HUDEP-2 (cell line): ENCODE measurements at regions not wholly inside any gene's neighbourhood (a gene's known extent, or its start where the extent isn't known, plus 50 kb on each side); places are given as distances from the start of the nearest gene placed in this dataset.

Experiments used
- DNase-seq, 76 experiments: peaks; one replicate each; lab custom pipeline; 2025; ENCODE audit not compliant: unreplicated experiment in 76 of 76; lab: John Stamatoyannopoulos, UW

DNA sequence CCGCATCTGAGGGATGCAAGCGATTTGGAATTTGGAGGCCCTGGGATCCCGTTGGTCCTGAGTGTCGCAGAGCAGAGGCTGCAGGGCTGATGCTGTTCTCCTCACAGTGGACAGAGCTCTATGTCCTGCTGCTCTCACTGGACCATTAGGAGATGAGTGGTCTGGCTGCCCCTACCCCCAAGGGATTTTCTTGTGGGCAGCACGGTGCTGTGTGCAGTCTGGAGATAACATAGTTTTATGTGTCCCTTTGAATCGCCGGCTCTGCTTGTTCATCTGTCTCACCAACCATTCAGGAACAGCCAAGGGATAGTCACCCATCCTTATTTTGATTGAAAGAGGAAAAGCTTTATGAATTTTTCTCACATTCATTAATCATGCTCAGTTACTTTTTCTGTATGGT is 49.9 kb downstream of the CHRM3 start:
- DNase-seq: no peak

DNA sequence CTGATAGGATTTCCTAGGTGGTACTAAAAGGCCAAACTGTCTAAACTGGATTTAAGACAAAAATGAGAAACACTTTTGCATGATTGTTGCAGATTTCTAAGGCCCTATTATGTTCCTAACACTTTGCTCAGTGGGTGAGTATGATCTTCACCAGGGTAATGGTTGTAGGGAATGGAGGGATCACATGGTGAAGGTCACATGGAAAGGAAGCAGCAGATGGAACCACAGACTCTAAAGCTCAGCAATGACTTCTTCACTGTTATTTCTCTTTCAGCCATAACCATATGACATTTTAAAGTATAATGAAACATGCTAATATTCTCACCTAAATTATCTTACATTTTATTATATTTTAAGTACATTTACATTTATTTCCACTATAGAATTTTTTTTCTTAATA is 51.5 kb downstream of the CHRM3 start:
- DNase-seq: no peak

- DNase-seq: no peak
Measured at GRCh38 chr1:239438891-239439290, 52.5 kb downstream of the CHRM3 start.

DNA sequence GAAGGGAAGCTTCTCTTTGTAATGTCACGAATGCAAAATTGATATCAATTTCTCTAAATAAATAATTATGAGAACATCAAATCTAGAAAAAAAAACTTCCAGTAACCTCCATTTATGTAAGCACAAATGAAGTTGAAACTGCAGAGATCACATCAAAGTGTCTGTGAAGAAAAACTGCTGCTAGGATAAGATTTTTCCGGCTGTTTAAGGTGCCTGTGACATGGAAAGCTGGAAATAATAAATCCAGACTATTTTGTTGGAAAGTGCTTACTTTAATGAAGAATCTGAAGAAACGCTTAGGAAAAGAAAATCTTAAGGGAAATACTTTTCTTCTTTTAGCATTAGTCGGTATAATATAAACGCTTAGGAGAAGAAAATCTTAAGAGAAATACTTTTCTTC is 57.0 kb downstream of the CHRM3 start:
- DNase-seq: no peak

DNA sequence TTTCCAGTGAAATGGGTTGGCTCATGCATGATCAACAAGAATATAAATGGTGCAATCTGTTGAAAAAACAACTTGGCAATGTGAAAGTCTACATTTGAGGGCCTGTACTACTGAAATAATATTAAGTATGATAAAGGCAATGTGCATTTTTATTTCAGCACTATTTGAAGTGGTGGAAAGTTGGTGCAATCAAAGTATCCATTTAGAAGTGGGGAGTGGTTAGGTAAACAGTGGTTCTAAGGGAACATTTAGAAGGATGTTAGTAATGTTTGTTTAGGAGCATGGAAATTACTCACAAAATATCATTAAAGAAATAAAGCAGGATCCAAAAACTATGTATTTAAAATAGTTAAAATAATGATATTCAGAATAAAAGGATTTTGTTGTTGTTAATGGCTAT is 60.2 kb downstream of the CHRM3 start:
- no peak for DNase-seq

GRCh38 chr1:239448911-239449310 is 62.5 kb downstream of the CHRM3 start:
- no peak for DNase-seq

DNA sequence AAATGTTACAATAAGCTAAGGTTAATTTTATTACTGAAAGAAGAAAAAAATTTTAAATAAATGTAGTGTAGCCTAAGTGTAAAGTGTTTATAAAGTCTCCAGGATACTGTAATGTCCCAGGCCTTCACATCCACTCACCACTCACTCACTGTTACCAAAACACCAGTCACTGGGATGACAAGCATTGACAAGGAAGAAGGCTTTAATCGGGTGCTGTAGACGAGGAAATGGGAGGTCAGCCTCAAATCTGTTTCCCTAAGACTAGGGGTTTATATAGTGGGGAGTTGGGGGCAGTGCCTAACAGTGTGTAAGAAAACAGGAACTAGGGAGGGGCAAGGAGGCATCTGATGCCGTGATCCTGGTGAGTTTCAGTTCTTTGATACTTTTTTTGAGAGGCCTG is 69.4 kb downstream of the CHRM3 start:
- no peak for DNase-seq

- DNase-seq: no peak
Measured at GRCh38 chr1:239456788-239457187, 70.4 kb downstream of the CHRM3 start.

DNA sequence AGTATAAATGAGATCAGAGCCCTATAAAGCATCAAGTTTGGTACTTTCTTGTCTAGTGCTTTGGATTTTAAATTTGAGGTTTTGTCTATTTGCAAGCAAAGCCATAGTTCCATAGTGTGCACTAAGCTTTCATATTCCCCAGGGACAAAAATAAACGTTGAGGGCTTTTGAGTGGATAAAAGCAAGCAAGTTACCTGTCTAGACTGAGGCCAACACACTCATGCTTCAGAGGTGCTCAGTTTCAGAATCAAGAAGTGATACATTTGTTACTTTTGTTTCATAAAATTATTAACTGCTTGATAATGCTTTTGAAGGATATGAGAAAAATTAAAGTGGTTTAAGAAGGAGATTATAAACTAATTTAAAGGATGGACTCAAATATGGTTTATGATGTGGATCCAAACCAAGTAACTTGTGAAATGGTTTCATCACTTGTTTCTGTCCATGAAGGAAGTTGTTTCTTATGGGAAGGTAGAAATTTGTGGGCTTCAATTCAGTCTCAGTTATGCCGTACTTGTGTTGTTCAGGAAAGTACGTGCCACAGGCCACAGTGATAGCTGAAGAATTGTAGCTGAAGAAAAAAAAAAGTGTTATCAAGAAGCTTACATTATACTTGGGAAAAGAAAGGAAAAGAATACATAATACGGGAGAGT is 71.2 kb downstream of the CHRM3 start:
- DNase-seq: no peak

GRCh38 chr1:239458144-239458500 is 71.8 kb downstream of the CHRM3 start:
- no peak for DNase-seq

DNA sequence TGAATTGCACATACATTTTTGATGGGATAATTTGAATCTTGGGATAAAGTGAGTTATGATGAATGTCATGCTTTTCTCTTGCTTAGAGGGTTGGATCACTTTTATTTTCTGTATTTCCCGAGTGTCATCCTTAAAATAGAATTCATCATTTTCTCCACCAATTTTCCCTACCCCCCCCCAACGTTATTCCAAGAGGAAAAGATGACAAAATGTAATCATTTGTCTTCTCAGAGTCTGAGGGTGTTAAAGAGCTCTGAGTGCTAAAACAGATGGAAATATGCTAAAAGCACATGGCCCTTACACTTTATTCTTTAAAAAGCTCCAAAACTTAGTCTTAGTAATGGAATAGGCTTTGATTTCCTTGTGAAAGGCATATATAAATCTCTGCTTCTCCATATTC is 81.4 kb downstream of the CHRM3 start:
- DNase-seq: no peak

DNA sequence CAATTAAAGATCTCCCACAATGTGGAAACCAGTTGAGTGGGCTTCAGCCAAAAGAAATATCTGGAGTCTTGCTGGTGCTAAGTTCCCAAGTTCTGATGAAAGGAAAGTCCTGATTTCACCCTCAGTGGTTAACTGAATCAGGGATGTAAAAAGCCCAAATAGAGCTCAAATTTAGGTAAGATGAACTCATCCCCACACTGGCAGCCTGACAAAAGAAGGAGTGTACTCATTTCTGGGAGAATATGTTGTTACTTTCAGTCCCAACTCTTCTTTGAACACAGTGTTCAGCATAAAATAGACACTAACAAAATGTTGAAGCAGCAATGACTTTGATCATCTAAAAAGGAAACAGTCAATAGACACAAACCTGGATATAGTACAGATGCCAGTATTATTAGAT is 91.7 kb downstream of the CHRM3 start:
- no peak for DNase-seq

GRCh38 chr1:239483391-239483790 is 97.0 kb downstream of the CHRM3 start:
- DNase-seq: no peak

- no peak for DNase-seq
Measured at GRCh38 chr1:239493811-239494414, 107.5 kb downstream of the CHRM3 start.

DNA sequence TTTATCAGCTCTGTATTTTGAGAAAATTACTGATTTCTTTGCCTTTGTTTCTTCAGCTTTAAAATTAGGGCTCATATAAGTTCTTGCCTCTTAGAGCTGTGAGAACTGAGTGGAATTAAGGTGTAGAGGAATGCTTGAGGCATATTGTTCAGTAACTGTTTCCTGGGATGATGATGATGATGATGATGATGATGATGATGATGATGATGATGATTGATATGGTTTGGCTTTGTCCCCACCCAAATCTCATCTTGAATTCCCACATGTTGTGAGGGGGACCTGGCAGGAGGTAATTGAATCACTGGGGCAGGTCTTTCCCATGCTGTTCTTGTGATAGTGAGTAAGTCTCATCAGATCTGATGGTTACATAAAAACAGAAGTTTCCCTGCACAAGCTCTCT is 118.7 kb downstream of the CHRM3 start:
- no peak for DNase-seq

DNA sequence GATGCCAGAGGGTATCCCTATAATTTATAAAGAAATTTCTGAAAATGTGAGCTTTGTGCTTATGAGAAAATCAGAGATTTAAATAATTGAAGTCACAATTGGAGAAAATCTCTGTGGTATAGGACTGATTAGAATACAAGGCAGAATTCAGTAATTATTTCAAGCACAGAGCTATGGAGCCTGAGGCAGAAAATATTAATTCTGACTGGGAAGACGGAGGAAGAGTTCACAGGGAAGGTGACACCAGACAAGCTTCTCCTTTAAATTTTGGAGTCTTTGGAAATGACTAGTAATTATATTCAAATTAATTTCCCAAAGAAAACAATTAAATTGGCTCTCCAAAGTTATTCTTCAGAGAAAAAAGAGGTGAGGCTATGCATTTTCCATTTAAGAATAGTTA is 121.5 kb downstream of the CHRM3 start:
- no peak for DNase-seq

DNA sequence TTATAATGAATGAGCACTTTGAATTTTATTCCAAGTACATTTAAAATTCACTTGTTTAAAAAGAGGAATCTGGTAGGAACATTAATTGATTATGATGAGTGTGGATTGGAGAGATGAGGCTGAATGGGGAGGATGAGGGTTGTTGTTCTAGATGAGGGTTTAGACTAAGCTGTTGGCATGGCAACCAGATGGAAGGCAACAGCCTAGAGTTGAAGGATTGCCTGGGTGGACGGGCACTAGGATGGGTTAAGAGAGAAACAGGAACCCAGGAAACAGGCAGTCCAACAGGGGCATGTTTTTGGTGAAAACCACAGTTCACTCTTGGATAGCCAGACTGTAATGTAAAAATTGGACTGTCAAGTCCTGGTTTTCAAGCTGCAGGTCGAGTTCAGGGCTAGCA is 125.5 kb downstream of the CHRM3 start:
- DNase-seq: no peak

DNA sequence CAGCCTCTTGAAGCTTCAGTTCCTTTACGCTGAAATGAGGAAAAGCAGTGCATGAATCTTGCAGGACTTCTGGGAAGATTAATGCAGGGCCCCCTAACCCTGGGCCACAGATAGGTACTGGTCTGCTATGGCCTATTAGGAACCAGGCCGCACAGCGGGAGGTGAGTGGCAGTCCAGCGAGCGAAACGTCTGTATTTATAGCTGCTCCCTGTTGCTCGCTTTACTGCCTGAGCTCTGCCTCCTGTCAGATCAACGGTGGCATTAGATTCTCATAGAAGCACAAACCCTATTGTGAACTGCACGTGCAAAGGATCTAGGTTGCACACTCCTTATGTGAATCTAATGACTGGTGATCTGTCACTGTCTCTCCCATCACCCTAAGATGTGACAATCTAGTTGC is 130.2 kb downstream of the CHRM3 start:
- no peak for DNase-seq

DNA sequence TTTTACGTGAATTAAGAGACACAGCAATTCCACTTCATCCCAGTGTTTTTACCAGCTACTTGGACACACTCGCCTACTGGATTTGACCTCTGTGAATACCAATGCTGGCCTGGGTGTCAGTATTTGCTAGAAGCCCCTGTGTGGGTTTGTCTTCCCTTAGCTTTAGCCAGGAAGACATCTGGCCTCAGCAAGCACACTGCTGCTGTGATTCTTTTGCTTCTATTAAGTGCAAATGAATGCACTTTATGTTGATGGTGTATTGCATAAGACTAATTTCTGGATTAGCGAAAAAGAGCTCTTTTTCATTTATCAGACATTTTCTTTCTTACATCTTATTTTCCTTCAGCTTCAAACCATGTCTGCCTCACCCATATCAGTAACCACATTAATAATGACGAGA is 140.0 kb downstream of the CHRM3 start:
- DNase-seq: no peak

- no peak for DNase-seq
Measured at GRCh38 chr1:239527051-239527693, 140.8 kb downstream of the CHRM3 start.

- DNase-seq: no peak
Measured at GRCh38 chr1:239536165-239536849, 149.9 kb downstream of the CHRM3 start.

DNA sequence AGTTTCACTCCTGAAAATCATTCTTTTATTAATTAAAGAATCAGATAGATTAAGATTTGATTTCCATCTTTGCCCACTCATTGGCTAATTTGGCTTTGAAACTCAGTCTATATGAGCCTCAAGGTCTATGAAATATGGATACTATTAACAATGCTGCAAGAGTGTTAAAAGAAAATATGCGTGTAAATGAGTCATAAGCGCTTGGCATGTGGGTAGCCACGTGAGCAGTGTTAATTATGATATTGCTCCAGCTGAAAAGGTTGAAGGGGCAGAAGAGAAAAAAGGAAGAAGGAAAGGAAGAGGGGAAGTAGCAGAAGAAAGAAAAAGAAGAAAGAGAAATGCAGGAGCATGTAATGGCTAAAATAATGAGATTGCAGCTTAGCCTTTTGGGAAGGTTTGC is 151.4 kb downstream of the CHRM3 start:
- DNase-seq: no peak
